ENCODE measurements at regions not wholly inside any gene's neighbourhood (a gene's known extent, or its start where the extent isn't known, plus 50 kb on each side); places are given as distances from the start of the nearest gene placed in this dataset.

DNA sequence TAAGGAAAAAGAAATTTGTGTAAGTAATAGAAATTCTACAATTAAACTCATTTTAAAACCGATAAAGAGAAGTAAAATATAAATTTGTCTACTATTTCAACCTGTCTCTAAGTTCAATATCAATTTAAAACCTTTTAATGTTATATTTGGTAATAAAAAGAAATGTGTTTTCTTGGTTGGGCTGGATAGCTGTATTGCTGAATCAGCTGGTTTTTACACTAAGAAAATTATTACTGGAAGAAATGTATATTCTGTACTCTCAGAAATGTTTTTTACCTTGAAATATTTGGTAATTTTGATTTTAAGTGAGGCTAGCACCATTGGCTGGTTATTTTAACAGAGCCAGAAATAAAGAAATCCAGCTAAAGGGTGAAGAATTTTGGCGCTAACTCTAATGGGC is 87.1 kb upstream of the CNTNAP4 start:
- in situ Hi-C loops (cut with HindIII; ENCODE audit: low pct_ligation_motif_present, low sequenced_read_pairs), result no loop called here
- Histone ChIP-seq H3K4me3 (ENCODE audit: low read depth, low read length) (no peak overlapping the region), H3K36me3 (replicated peaks) (no peaks in the 10 kb centered on the region), H3K27ac (no peak overlapping the region), H3K27me3 (replicated peaks) (no peaks in the 10 kb centered on the region)
- no peak for DNase-seq
- TF ChIP-seq, protein P1, sequence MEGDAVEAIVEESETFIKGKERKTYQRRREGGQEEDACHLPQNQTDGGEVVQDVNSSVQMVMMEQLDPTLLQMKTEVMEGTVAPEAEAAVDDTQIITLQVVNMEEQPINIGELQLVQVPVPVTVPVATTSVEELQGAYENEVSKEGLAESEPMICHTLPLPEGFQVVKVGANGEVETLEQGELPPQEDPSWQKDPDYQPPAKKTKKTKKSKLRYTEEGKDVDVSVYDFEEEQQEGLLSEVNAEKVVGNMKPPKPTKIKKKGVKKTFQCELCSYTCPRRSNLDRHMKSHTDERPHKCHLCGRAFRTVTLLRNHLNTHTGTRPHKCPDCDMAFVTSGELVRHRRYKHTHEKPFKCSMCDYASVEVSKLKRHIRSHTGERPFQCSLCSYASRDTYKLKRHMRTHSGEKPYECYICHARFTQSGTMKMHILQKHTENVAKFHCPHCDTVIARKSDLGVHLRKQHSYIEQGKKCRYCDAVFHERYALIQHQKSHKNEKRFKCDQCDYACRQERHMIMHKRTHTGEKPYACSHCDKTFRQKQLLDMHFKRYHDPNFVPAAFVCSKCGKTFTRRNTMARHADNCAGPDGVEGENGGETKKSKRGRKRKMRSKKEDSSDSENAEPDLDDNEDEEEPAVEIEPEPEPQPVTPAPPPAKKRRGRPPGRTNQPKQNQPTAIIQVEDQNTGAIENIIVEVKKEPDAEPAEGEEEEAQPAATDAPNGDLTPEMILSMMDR (IDR thresholded peaks at IDR 0.05; ENCODE audit: low read depth, low read length, missing control alignments), result no peak

GRCh38 chr16:76190480-76190879 is 86.7 kb upstream of the CNTNAP4 start:
- no peak for DNase-seq
- H3K36me3 ChIP-seq (replicated peaks), result no peaks in the 10 kb centered on the region
- H3K27ac ChIP-seq, result no peak overlapping the region
- in situ Hi-C loops (cut with HindIII; ENCODE audit: low pct_ligation_motif_present, low sequenced_read_pairs), result no loop called here
- TF ChIP-seq, protein P1 (IDR thresholded peaks at IDR 0.05; ENCODE audit: low read depth, low read length, missing control alignments), result no peak
- H3K4me3 ChIP-seq (ENCODE audit: low read depth, low read length), result no peak overlapping the region
- H3K27me3 ChIP-seq (replicated peaks), result no peaks in the 10 kb centered on the region

- Histone ChIP-seq H3K4me3 (ENCODE audit: low read depth, low read length) (no peak overlapping the region), H3K27me3 (replicated peaks) (no peaks in the 10 kb centered on the region), H3K36me3 (replicated peaks) (no peaks in the 10 kb centered on the region), H3K27ac (no peak overlapping the region)
- no peak for DNase-seq
- in situ Hi-C loops (cut with HindIII; ENCODE audit: low pct_ligation_motif_present, low sequenced_read_pairs), result no loop called here
- TF ChIP-seq, protein P1 (IDR thresholded peaks at IDR 0.05; ENCODE audit: low read depth, low read length, missing control alignments), result no peak
These were observed 83.1 kb upstream of the CNTNAP4 start for GRCh38 chr16:76193906-76194615.

DNA sequence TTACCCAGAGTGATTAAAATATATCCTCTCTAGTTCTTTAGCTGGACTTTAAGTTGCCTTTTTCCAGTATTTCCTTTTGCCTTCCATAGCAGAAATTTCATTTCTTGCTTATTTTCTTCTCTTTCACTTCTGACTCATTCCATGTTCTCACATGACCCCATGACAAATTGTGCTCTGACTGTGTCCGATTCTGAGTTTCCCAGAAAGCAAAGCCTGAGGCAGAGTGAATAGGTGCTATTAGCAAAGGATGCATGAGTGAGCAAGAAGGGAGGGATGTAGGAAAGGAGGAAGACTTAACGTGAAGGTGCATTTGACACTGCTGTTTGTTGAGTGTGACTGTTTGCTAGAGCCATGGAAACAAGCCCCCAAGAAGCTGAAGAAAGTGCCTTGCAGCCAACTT is 82.6 kb upstream of the CNTNAP4 start:
- no peak for DNase-seq
- Histone ChIP-seq H3K4me3 (ENCODE audit: low read depth, low read length) (no peak overlapping the region), H3K36me3 (replicated peaks) (no peaks in the 10 kb centered on the region), H3K27ac (no peak overlapping the region), H3K27me3 (replicated peaks) (no peaks in the 10 kb centered on the region)
- TF ChIP-seq, protein P1 (IDR thresholded peaks at IDR 0.05; ENCODE audit: low read depth, low read length, missing control alignments), result no peak
- in situ Hi-C loops (cut with HindIII; ENCODE audit: low pct_ligation_motif_present, low sequenced_read_pairs), result no loop called here

DNA sequence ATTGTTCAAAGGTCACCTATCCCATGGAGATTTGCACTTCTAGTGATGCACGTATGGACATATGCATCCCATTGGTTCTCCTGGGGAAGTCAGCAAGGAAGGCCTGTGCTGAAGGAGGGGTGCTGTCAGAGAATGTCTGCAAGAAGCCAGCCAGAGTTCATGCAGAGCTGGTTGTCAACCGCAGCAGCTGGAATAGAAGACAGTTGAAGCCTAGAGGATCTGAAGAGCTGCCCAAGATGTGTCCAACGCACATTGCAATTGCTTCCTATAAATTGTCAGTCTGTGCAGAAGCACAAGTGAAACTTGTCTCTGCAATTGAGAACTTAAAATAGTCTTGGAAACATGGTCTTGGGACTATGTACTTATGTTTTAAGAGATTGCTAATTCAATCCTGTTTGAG is 82.1 kb upstream of the CNTNAP4 start:
- Histone ChIP-seq H3K27ac (no peak overlapping the region), H3K27me3 (replicated peaks) (no peaks in the 10 kb centered on the region), H3K36me3 (replicated peaks) (no peaks in the 10 kb centered on the region), H3K4me3 (ENCODE audit: low read depth, low read length) (no peak overlapping the region)
- DNase-seq, result no peak
- in situ Hi-C loops (cut with HindIII; ENCODE audit: low pct_ligation_motif_present, low sequenced_read_pairs), result no loop called here
- TF ChIP-seq, protein P1 (IDR thresholded peaks at IDR 0.05; ENCODE audit: low read depth, low read length, missing control alignments), result no peak

DNA sequence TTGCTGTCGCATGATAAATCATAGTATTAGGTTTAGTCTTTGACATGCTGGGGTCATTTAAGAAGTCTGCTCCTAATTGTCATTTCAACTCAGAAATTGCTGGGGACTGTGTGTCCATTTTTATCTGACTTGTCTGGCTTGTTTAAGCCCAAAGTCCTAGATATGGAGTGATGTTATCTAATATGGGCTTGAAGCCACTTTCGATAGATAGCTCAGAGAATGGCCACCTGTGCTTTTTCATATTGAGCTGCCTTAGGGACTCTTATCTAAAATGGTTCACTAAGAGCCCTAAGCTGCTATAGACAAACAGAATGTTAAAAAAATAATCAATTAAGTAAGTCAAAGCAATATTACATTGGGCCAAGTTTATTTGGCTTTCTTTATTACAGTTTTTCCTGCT is 81.6 kb upstream of the CNTNAP4 start:
- no peak overlapping the region for H3K4me3 ChIP-seq (ENCODE audit: low read depth, low read length)
- no peak for DNase-seq
- no peaks in the 10 kb centered on the region for H3K27me3 ChIP-seq (replicated peaks)
- H3K27ac ChIP-seq, result no peak overlapping the region
- in situ Hi-C loops (cut with HindIII; ENCODE audit: low pct_ligation_motif_present, low sequenced_read_pairs), result no loop called here
- H3K36me3 ChIP-seq (replicated peaks), result no peaks in the 10 kb centered on the region
- TF ChIP-seq, protein P1 (IDR thresholded peaks at IDR 0.05; ENCODE audit: low read depth, low read length, missing control alignments), result no peak

Measured in brain microvascular endothelial cell (primary cell).